H1 (cell line): ENCODE measurements at regions not wholly inside any gene's neighbourhood (a gene's known extent, or its start where the extent isn't known, plus 50 kb on each side); places are given as distances from the start of the nearest gene placed in this dataset.

Experiments
- CTCF ChIA-PET: fragments of 300-600 bp; sonication (Branson Sonifier 250); formaldehyde crosslinking; loops from one replicate; lab custom pipeline; 2021; ENCODE audit not compliant: partially characterized antibody; lab: Charles Lee
- POLR2A ChIA-PET: fragments of 300-600 bp; sonication (Branson Sonifier 250); formaldehyde crosslinking; loops from one replicate; lab custom pipeline; 2021; ENCODE audit warnings: inconsistent platforms; ENCODE audit not compliant: partially characterized antibody; lab: Charles Lee
- DNase-seq, 2 experiments: peaks; one replicate each; pipeline versions ENCODE4 v3.0.0 to v3.0.0-alpha.2; 2010 to 2022; ENCODE audit warnings: low spot score in 2 of 2, low read depth in 1 of 2, mixed read lengths in 1 of 2
- FAIRE-seq: peaks from 2 replicates; lab custom pipeline; 2011; peaks lifted over from hg19 to GRCh38; lab: Jason Lieb, UNC
- H2AFZ ChIP-seq: 2 replicates; pipeline ENCODE4 v1.8.1; 2012; ENCODE audit warnings: low read length, inconsistent platforms
- H2AK5ac ChIP-seq: 2 replicates; pipeline ENCODE4 v1.6.1; 2013; ENCODE audit warnings: low read depth, low read length
- H2BK120ac ChIP-seq: replicated peaks from 2 replicates; pipeline ENCODE3; 2013; ENCODE audit warnings: low read depth, low read length, inconsistent platforms
- H2BK12ac ChIP-seq: 2 replicates; pipeline ENCODE4 v1.6.1; 2013; ENCODE audit warnings: low read depth, low read length
- H2BK15ac ChIP-seq: 2 replicates; pipeline ENCODE4 v1.6.1; 2013; ENCODE audit warnings: low read length
- H2BK20ac ChIP-seq: 2 replicates; pipeline ENCODE4 v1.6.1; 2013; ENCODE audit warnings: low read length
- H2BK5ac ChIP-seq: 2 replicates; pipeline ENCODE4 v1.6.1; 2013; ENCODE audit warnings: low read depth, low read length
- H3K14ac ChIP-seq: 2 replicates; pipeline ENCODE4 v1.6.1; 2013; ENCODE audit warnings: inconsistent platforms; ENCODE audit not compliant: insufficient read length
- H3K18ac ChIP-seq: 2 replicates; pipeline ENCODE4 v1.6.1; 2013; ENCODE audit warnings: low read length; ENCODE audit errors: extremely low read depth
- H3K23ac ChIP-seq: 2 replicates; pipeline ENCODE4 v1.6.1; 2013; ENCODE audit warnings: inconsistent platforms; ENCODE audit not compliant: insufficient read length
- H3K23me2 ChIP-seq: 2 replicates; pipeline ENCODE4 v1.6.1; 2013; ENCODE audit warnings: low read depth, low read length
- H3K27ac ChIP-seq: 2 replicates; pipeline ENCODE4 v1.6.1; 2011; ENCODE audit warnings: low read depth, low read length, inconsistent platforms
- H3K27me3 ChIP-seq, 4 experiments: replicated peaks in 1 of 4; 1 replicate in 1 of 4; 2 replicates in 3 of 4; pipeline versions ENCODE4 v1.6.1 to v1.8.1; 2011 to 2013; ENCODE audit warnings: low read length in 3 of 4, mild to moderate bottlenecking in 3 of 4, inconsistent platforms in 2 of 4, mixed read lengths in 2 of 4, moderate library complexity in 1 of 4; ENCODE audit not compliant: control insufficient read depth in 3 of 4, insufficient read depth in 3 of 4; ENCODE audit errors: extremely low read depth in 1 of 4
- H3K36me3 ChIP-seq, 4 experiments: 2 replicates each; pipeline versions ENCODE4 v1.6.1 to v1.8.1; 2011 to 2013; ENCODE audit warnings: mild to moderate bottlenecking in 4 of 4, low read length in 3 of 4, moderate library complexity in 2 of 4, control low read depth in 1 of 4, inconsistent platforms in 1 of 4; ENCODE audit not compliant: insufficient read depth in 4 of 4, control insufficient read depth in 2 of 4
- H3K4ac ChIP-seq: replicated peaks from 2 replicates; pipeline ENCODE3; 2013; ENCODE audit warnings: low read length, low read depth, mixed read lengths, inconsistent platforms; ENCODE audit not compliant: insufficient read length
- H3K4me1 ChIP-seq, 4 experiments: replicated peaks in 1 of 4; 1 replicate in 1 of 4; 2 replicates in 3 of 4; pipeline versions ENCODE4 v1.6.1 to v1.8.1; 2011 to 2013; ENCODE audit warnings: low read length in 3 of 4, inconsistent platforms in 2 of 4, mixed read lengths in 1 of 4; ENCODE audit not compliant: insufficient read depth in 4 of 4, control insufficient read depth in 3 of 4
- H3K4me2 ChIP-seq, 2 experiments: 2 replicates each; pipeline versions ENCODE4 v1.6.1 to v1.8.1; 2011 to 2013; ENCODE audit warnings: low read depth in 2 of 2, low read length in 2 of 2, control low read depth in 1 of 2, inconsistent platforms in 1 of 2, mild to moderate bottlenecking in 1 of 2; ENCODE audit not compliant: insufficient read depth in 1 of 2
- H3K4me3 ChIP-seq, 4 experiments: fragments of 200-600, 300-600 bp in 1 of 4; sonication (generic), shearing (Covaris generic), sonication (Bioruptor Twin) in 1 of 4; 2 replicates each; pipeline versions ENCODE4 v1.5.1 to v1.8.1; 2011 to 2016; ENCODE audit warnings: low read length in 4 of 4, low read depth in 3 of 4, control low read depth in 2 of 4, inconsistent platforms in 2 of 4, mild to moderate bottlenecking in 2 of 4, mixed read lengths in 1 of 4, moderate library complexity in 1 of 4; ENCODE audit not compliant: insufficient read depth in 2 of 4; ENCODE audit errors: extremely low read depth in 1 of 4
- H3K56ac ChIP-seq: replicated peaks from 2 replicates; pipeline ENCODE3; 2013; ENCODE audit warnings: low read depth, mild to moderate bottlenecking, mixed read lengths, low read length, inconsistent platforms; ENCODE audit not compliant: insufficient read length
- H3K79me1 ChIP-seq: 2 replicates; pipeline ENCODE4 v1.6.1; 2013; ENCODE audit warnings: low read depth, low read length, control low read depth
- H3K79me2 ChIP-seq, 2 experiments: 2 replicates each; pipeline versions ENCODE4 v1.6.1 to v1.8.1; 2012 to 2013; ENCODE audit warnings: low read length in 2 of 2, mild to moderate bottlenecking in 2 of 2, inconsistent platforms in 1 of 2; ENCODE audit not compliant: insufficient read depth in 2 of 2, control insufficient read depth in 1 of 2
- H3K9ac ChIP-seq, 4 experiments: replicated peaks in 1 of 4; 1 replicate in 1 of 4; 2 replicates in 3 of 4; pipeline versions ENCODE4 v1.6.1 to v1.8.1; 2011 to 2013; ENCODE audit warnings: low read depth in 3 of 4, low read length in 3 of 4, control low read depth in 2 of 4, mild to moderate bottlenecking in 2 of 4, moderate library complexity in 2 of 4, inconsistent platforms in 1 of 4; ENCODE audit errors: extremely low read depth in 1 of 4
- H3K9me3 ChIP-seq, 2 experiments: 2 replicates each; pipeline versions ENCODE4 v1.6.1 to v1.8.1; 2012 to 2013; ENCODE audit warnings: mild to moderate bottlenecking in 2 of 2, moderate library complexity in 2 of 2, control low read depth in 1 of 2, inconsistent platforms in 1 of 2, low read depth in 1 of 2, low read length in 1 of 2, mixed read lengths in 1 of 2; ENCODE audit not compliant: insufficient read depth in 2 of 2
- H4K20me1 ChIP-seq, 2 experiments: replicated peaks in 1 of 2; 2 replicates each; pipeline versions ENCODE3 to v1.8.1; 2011 to 2013; ENCODE audit warnings: inconsistent platforms in 2 of 2, low read length in 2 of 2, mild to moderate bottlenecking in 1 of 2; ENCODE audit not compliant: insufficient read depth in 2 of 2, control insufficient read depth in 1 of 2
- H4K5ac ChIP-seq: 2 replicates; pipeline ENCODE4 v1.6.1; 2013; ENCODE audit warnings: low read length, low read depth, mixed read lengths, inconsistent platforms; ENCODE audit not compliant: insufficient read length
- H4K8ac ChIP-seq: 2 replicates; pipeline ENCODE4 v1.8.0; 2013; ENCODE audit warnings: mild to moderate bottlenecking, moderate library complexity, low read length, inconsistent platforms; ENCODE audit not compliant: insufficient read depth; ENCODE audit errors: extremely low read depth
- H4K91ac ChIP-seq: replicated peaks from 2 replicates; pipeline ENCODE3; 2013; ENCODE audit warnings: low read length, mixed read lengths, inconsistent platforms; ENCODE audit not compliant: insufficient read length
- ASH2L ChIP-seq: fragments of 200-600, 300-600 bp; sonication (generic); IDR thresholded peaks from one replicate; pipeline ENCODE4 v1.7.1; 2017; ENCODE audit warnings: low read length
- BACH1 ChIP-seq: IDR thresholded peaks from 2 replicates; pipeline ENCODE4 v1.6.1; 2012; ENCODE audit warnings: low read length, improper control_type of control experiment
- CREB1 ChIP-seq: IDR thresholded peaks from 2 replicates; pipeline ENCODE4 v1.6.1; 2012; ENCODE audit warnings: inconsistent platforms
- CTBP2 ChIP-seq: IDR thresholded peaks from 2 replicates; pipeline ENCODE4 v1.7.0; 2011; ENCODE audit warnings: borderline replicate concordance, mild to moderate bottlenecking, moderate library complexity, mixed read lengths, low read length; ENCODE audit not compliant: insufficient read depth, insufficient read length
- FOSL1 ChIP-seq: IDR thresholded peaks from 2 replicates; pipeline ENCODE4 v1.6.1; 2011; ENCODE audit warnings: mild to moderate bottlenecking, low read depth, low read length, moderate library complexity; ENCODE audit not compliant: insufficient read depth
- HDAC6 ChIP-seq: IDR thresholded peaks from one replicate; pipeline ENCODE4 v1.7.1; 2012; ENCODE audit warnings: low read depth, mild to moderate bottlenecking, inconsistent platforms, low read length, moderate library complexity
- NRF1 ChIP-seq: IDR thresholded peaks from 2 replicates; pipeline ENCODE4 v1.6.1; 2011; ENCODE audit warnings: mild to moderate bottlenecking, low read depth, low read length, improper control_type of control experiment
- POLR2AphosphoS5 ChIP-seq: IDR thresholded peaks from 2 replicates; pipeline ENCODE4 v1.6.1; 2011; ENCODE audit warnings: low read depth, low read length
- RNF2 ChIP-seq: fragments of 200-900, 300-1000 bp; sonication (generic); IDR thresholded peaks from 2 replicates; pipeline ENCODE4 v1.7.1; 2016; ENCODE audit warnings: borderline replicate concordance, low read depth, mild to moderate bottlenecking, antibody characterized with exemption, low read length; ENCODE audit not compliant: poor library complexity, severe bottlenecking; ENCODE audit errors: missing control alignments
- SP4 ChIP-seq: IDR thresholded peaks from 2 replicates; pipeline ENCODE4 v1.6.1; 2012; ENCODE audit warnings: low read length, inconsistent platforms
- TEAD4 ChIP-seq: IDR thresholded peaks from 2 replicates; pipeline ENCODE4 v1.6.1; 2012; ENCODE audit warnings: low read depth, low read length, inconsistent platforms, mixed read lengths
- WGBS, 2 experiments: shearing (Covaris generic) in 1 of 2; methylation state at CpG; one replicate each; pipeline versions ENCODE4 v1.1.6 to v1.1.7; 2013 to 2015; ENCODE audit warnings: low lambda C conversion rate in 2 of 2, mixed read lengths in 2 of 2, inconsistent platforms in 1 of 2, low coverage in 1 of 2, missing lambda C conversion rate in 1 of 2; ENCODE audit not compliant: insufficient replicate concordance in 2 of 2, insufficient coverage in 1 of 2, insufficient read length in 1 of 2; ENCODE audit errors: extremely low coverage in 1 of 2, missing lambda C conversion rate in 1 of 2; 5-methylcytosine and 5-hydroxymethylcytosine counted together
- TF ChIP-seq, protein P1 (sequence below): IDR thresholded peaks from 2 replicates; pipeline ENCODE4 v1.6.1; 2011; ENCODE audit warnings: low read depth, mild to moderate bottlenecking, low read length; ENCODE audit not compliant: insufficient read depth
- TF ChIP-seq, protein P2 (sequence below): IDR thresholded peaks from 2 replicates; pipeline ENCODE4 v1.6.1; 2012; ENCODE audit warnings: low read length, inconsistent platforms

DNA sequence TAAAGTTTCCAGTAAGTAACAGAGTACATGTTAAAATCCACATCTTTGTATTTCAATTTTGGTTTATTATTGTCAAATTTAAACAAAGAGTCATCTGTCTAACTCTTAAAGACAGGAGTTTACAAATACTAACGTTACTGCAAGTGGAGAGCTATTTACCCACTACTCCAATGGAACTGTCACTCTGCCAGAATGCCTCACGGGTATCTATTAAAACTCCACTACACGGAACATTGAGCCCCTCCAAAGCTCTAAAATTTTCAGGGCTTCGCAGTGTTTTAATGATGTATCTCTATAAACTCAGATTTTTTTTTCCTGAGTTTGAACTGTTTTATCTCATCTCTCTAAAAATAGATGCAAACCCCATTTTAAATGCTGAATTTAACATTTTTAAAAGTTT lies 388.7 kb upstream of the SEMA3A start:
- Histone ChIP-seq H3K56ac (no peak overlapping the region), H3K14ac (no peak overlapping the region), H4K5ac (no peak overlapping the region), H2BK120ac (no peak overlapping the region), H2BK20ac (no peak overlapping the region), H3K9me3 (no peaks in the 10 kb centered on the region), H3K36me3 (no peaks in the 10 kb centered on the region), H4K20me1 (no peaks in the 10 kb centered on the region), H4K91ac (no peak overlapping the region), H3K27me3 (no peaks in the 10 kb centered on the region), H3K23me2 (no peaks in the 10 kb centered on the region; the same call in 1 of the 2 replicates), H3K79me1 (no peaks in the 10 kb centered on the region), H2BK5ac (no peak overlapping the region), H3K27ac (no peak overlapping the region), H3K4me1 (no peaks in the 10 kb centered on the region), H3K23ac (no peak overlapping the region), H3K4me2 (no peak overlapping the region), H2AFZ (no peak overlapping the region), H3K18ac (no peak overlapping the region), H3K79me2 (no peaks in the 10 kb centered on the region), H3K4ac (no peak overlapping the region), H2AK5ac (no peak overlapping the region), H2BK15ac (no peak overlapping the region), H3K9ac (no peak overlapping the region), H2BK12ac (no peak overlapping the region), H4K8ac (no peak overlapping the region), H3K4me3 (no peak overlapping the region)
- DNase-seq = no peak
- no peak for FAIRE-seq
- ChIA-PET CTCF (no interaction called here), POLR2A (no interaction called here)
- WGBS, 2 experiments = 95% methylated on average over 4 of the region's 4 CpGs; no CpG with 5 or more reads in 1 of the 2 experiments
- TF ChIP-seq CTBP2 (no peak), HDAC6 (no peak), TEAD4 (no peak), RNF2 (no peak), FOSL1 (no peak), SP4 (no peak), BACH1 (no peak), ASH2L (no peak), NRF1 (no peak), CREB1 (no peak), POLR2AphosphoS5 (no peak)
- TF ChIP-seq, protein P1, sequence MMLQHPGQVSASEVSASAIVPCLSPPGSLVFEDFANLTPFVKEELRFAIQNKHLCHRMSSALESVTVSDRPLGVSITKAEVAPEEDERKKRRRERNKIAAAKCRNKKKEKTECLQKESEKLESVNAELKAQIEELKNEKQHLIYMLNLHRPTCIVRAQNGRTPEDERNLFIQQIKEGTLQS = no peak
- TF ChIP-seq, protein P2, sequence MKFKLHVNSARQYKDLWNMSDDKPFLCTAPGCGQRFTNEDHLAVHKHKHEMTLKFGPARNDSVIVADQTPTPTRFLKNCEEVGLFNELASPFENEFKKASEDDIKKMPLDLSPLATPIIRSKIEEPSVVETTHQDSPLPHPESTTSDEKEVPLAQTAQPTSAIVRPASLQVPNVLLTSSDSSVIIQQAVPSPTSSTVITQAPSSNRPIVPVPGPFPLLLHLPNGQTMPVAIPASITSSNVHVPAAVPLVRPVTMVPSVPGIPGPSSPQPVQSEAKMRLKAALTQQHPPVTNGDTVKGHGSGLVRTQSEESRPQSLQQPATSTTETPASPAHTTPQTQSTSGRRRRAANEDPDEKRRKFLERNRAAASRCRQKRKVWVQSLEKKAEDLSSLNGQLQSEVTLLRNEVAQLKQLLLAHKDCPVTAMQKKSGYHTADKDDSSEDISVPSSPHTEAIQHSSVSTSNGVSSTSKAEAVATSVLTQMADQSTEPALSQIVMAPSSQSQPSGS = no peak
